Keratinocyte (primary cell): ENCODE measurements at regions not wholly inside any gene's neighbourhood (a gene's known extent, or its start where the extent isn't known, plus 50 kb on each side); places are given as distances from the start of the nearest gene placed in this dataset.
"Not testable (repeated sequence)": the region's sequence is repeated elsewhere in the genome, so short reads cannot be mapped to it uniquely, and the experiment has no call there.

ENCODE experiments used
- DNase-seq: peaks from one replicate; pipeline ENCODE4 v3.0.0-alpha.2; 2011; ENCODE audit warnings: low read depth, missing footprints, low spot score
- FAIRE-seq: peaks from 2 replicates; lab custom pipeline; 2011; peaks lifted over from hg19 to GRCh38; lab: Jason Lieb, UNC
- H2AFZ ChIP-seq: 2 replicates; pipeline ENCODE4 v1.6.0; 2012; ENCODE audit warnings: low read length, control low read depth, inconsistent platforms; ENCODE audit not compliant: control insufficient read depth
- H3K27ac ChIP-seq: 2 replicates; pipeline ENCODE4 v1.5.1; 2011; ENCODE audit warnings: low read length; ENCODE audit not compliant: control insufficient read depth, insufficient read depth
- H3K27me3 ChIP-seq: 3 replicates; pipeline ENCODE4 v1.6.0; 2011; ENCODE audit warnings: low read length; ENCODE audit not compliant: control insufficient read depth, insufficient read depth; ENCODE audit errors: extremely low read depth
- H3K36me3 ChIP-seq, 2 experiments: 2 replicates in 1 of 2; 3 replicates in 1 of 2; pipeline ENCODE4 v1.5.1; 2011; ENCODE audit warnings: low read length in 2 of 2, mild to moderate bottlenecking in 1 of 2; ENCODE audit not compliant: control insufficient read depth in 2 of 2, insufficient read depth in 2 of 2; ENCODE audit errors: extremely low read depth in 1 of 2
- H3K4me1 ChIP-seq: 3 replicates; pipeline ENCODE4 v1.5.1; 2011; ENCODE audit warnings: low read length; ENCODE audit not compliant: control insufficient read depth, insufficient read depth; ENCODE audit errors: extremely low read depth
- H3K4me2 ChIP-seq: 3 replicates; pipeline ENCODE4 v1.6.0; 2011; ENCODE audit warnings: low read depth, low read length; ENCODE audit not compliant: control insufficient read depth, insufficient read depth; ENCODE audit errors: extremely low read depth
- H3K4me3 ChIP-seq, 3 experiments: fragments of 200-600 bp in 1 of 3; sonication (generic) in 1 of 3; 2 replicates in 2 of 3; 3 replicates in 1 of 3; pipeline ENCODE4 v1.5.1; 2011 to 2016; ENCODE audit warnings: low read length in 3 of 3, mild to moderate bottlenecking in 3 of 3, control low read depth in 2 of 3, inconsistent platforms in 1 of 3, low read depth in 1 of 3, mixed read lengths in 1 of 3, mixed run types in 1 of 3, moderate library complexity in 1 of 3; ENCODE audit not compliant: control insufficient read depth in 2 of 3, insufficient read depth in 2 of 3; ENCODE audit errors: extremely low read depth in 1 of 3
- H3K79me2 ChIP-seq: 2 replicates; pipeline ENCODE4 v1.6.0; 2012; ENCODE audit warnings: low read length; ENCODE audit not compliant: control insufficient read depth, insufficient read depth
- H3K9ac ChIP-seq: 3 replicates; pipeline ENCODE4 v1.6.0; 2011; ENCODE audit warnings: low read length; ENCODE audit not compliant: control insufficient read depth, insufficient read depth; ENCODE audit errors: extremely low read depth
- H3K9me1 ChIP-seq: 3 replicates; pipeline ENCODE4 v1.6.0; 2011; ENCODE audit warnings: low read length; ENCODE audit not compliant: control insufficient read depth, insufficient read depth; ENCODE audit errors: extremely low read depth
- H3K9me3 ChIP-seq: 2 replicates; pipeline ENCODE4 v1.5.1; 2012; ENCODE audit warnings: low read depth, low read length; ENCODE audit not compliant: control insufficient read depth
- H4K20me1 ChIP-seq: 3 replicates; pipeline ENCODE4 v1.6.0; 2011; ENCODE audit warnings: low read length; ENCODE audit not compliant: control insufficient read depth, insufficient read depth; ENCODE audit errors: extremely low read depth
- EZH2 ChIP-seq: IDR thresholded peaks from one replicate; pipeline ENCODE4 v1.6.1; 2012; ENCODE audit warnings: inconsistent platforms, mild to moderate bottlenecking, low read length, moderate library complexity
- dilution Hi-C: fragments of 300-500 bp; cut with MboI; formaldehyde crosslinking; loops from one replicate; pipeline ENCODE4 v1.7.0; 2020; ENCODE audit warnings: low sequenced_read_pairs; ENCODE audit not compliant: extremely low pct_ligation_motif_present
- TF ChIP-seq, protein P1 (sequence below), 3 experiments: IDR thresholded peaks in 1 of 3; conservative IDR thresholded peaks in 1 of 3; optimal IDR thresholded peaks in 1 of 3; 2 replicates in 2 of 3; 3 replicates in 1 of 3; pipeline versions ENCODE3 to v1.5.1; 2011; ENCODE audit warnings: low read length in 3 of 3, mild to moderate bottlenecking in 3 of 3, moderate library complexity in 2 of 3, control low read depth in 1 of 3, inconsistent platforms in 1 of 3; ENCODE audit not compliant: insufficient read depth in 2 of 3; ENCODE audit errors: extremely low read depth in 1 of 3

DNA sequence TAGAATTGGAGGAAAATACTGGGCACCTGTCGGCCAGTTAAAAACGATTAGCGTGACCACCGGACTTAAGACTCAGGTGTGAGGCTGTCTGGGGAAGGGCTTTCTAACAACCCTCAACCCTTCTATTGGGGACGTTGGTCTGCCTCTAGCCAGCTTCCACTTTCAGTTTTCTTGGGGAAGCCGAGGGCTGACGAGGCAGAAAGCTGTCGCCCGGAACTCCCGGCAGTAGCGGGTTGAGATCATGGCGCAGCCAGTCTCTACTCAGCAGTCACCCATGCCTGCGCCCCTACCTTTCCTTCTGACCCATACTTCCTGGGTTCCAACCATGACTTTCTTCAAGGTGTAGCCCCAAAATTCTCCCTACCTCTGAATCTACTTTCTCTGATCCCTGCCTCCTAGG lies 1424.1 kb downstream of the SLITRK1 start:
- no peak for DNase-seq
- Histone ChIP-seq H3K4me1 (no peaks in the 10 kb centered on the region), H3K27me3 (no peaks in the 10 kb centered on the region), H3K79me2 (no peaks in the 10 kb centered on the region), H3K4me2 (no peak overlapping the region), H2AFZ (no peak overlapping the region), H3K9me3 (no peaks in the 10 kb centered on the region), H3K9ac (no peak overlapping the region), H4K20me1 (no peaks in the 10 kb centered on the region), H3K27ac (no peak overlapping the region), H3K9me1 (no peaks in the 10 kb centered on the region), H3K36me3 (no peaks in the 10 kb centered on the region), H3K4me3 (no peak overlapping the region)
- no peak for FAIRE-seq
- dilution Hi-C loops: no loop called here
- TF ChIP-seq EZH2: no peak
- TF ChIP-seq, protein P1, sequence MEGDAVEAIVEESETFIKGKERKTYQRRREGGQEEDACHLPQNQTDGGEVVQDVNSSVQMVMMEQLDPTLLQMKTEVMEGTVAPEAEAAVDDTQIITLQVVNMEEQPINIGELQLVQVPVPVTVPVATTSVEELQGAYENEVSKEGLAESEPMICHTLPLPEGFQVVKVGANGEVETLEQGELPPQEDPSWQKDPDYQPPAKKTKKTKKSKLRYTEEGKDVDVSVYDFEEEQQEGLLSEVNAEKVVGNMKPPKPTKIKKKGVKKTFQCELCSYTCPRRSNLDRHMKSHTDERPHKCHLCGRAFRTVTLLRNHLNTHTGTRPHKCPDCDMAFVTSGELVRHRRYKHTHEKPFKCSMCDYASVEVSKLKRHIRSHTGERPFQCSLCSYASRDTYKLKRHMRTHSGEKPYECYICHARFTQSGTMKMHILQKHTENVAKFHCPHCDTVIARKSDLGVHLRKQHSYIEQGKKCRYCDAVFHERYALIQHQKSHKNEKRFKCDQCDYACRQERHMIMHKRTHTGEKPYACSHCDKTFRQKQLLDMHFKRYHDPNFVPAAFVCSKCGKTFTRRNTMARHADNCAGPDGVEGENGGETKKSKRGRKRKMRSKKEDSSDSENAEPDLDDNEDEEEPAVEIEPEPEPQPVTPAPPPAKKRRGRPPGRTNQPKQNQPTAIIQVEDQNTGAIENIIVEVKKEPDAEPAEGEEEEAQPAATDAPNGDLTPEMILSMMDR (optimal IDR thresholded peaks at IDR 0.05 in 1 of 3, IDR thresholded peaks at IDR 0.05 in 1 of 3, conservative IDR thresholded peaks at IDR 0.05 in 1 of 3; ENCODE audit: extremely low read depth in 1 of 3, insufficient read depth in 2 of 3, low read length in 3 of 3): no peak

DNA sequence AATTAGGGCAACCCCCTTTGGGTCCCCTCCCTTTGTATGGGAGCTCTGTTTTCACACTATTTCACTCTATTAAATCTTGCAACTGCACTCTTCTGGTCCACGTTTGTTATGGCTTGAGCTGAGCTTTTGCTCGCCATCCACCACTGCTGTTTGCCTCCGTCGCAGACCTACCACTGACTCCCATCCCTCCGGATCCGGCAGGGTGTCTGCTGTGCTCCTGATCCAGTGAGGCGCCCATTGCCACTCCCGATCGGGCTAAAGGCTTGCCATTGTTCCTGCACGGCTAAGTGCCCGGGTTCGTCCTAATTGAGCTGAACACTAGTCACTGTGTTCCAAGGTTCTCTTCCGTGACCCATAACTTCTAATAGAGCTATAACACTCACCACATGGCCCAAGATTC lies 1424.7 kb downstream of the SLITRK1 start:
- H3K27me3 ChIP-seq, H3K9ac ChIP-seq, H2AFZ ChIP-seq, H3K4me3 ChIP-seq, DNase-seq, H3K4me1 ChIP-seq, H3K9me3 ChIP-seq, H4K20me1 ChIP-seq, dilution Hi-C loops, H3K79me2 ChIP-seq, H3K4me2 ChIP-seq, H3K27ac ChIP-seq, H3K9me1 ChIP-seq, FAIRE-seq, H3K36me3 ChIP-seq: not testable (repeated sequence)

DNA sequence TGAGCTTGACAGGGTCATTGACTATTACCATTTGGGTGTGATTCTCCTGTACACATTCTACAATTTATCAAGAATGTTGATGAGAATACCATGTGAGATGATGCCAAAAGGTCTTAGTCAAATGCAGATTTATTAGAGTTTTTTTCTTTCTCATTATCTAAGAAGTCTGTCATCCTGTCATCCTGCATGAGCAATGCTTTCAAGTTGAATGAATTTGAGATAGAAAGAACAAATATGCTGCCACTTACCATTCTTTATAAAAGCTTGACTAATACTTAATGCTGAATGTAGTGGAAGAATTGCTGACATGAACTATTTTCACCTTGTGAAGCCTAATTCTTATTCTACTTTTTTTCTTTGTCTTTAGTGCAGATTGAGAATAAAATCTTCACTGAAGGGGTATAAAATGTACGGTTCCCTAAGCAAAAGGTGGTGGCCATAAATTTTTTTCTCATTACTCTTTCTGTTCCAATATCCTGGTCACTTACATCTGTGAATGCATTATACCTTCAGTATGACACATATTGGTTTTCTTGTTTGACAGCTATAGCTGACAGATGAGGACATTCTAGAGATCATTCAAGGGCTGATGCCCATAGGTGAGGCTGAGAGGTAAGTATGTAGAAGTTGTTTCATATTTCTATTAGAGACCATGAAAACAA lies 1434.7 kb downstream of the SLITRK1 start:
- no peaks in the 10 kb centered on the region for H3K4me1 ChIP-seq
- DNase-seq: no peak
- H3K4me3 ChIP-seq: no peak overlapping the region
- H3K79me2 ChIP-seq: no peaks in the 10 kb centered on the region
- H3K9me3 ChIP-seq: no peaks in the 10 kb centered on the region
- H4K20me1 ChIP-seq: no peaks in the 10 kb centered on the region
- H3K27ac ChIP-seq: no peak overlapping the region
- no peak overlapping the region for H3K4me2 ChIP-seq
- H3K27me3 ChIP-seq: no peaks in the 10 kb centered on the region
- no peak overlapping the region for H2AFZ ChIP-seq
- H3K9ac ChIP-seq: no peak overlapping the region
- TF ChIP-seq, protein P1 (optimal IDR thresholded peaks at IDR 0.05 in 1 of 3, IDR thresholded peaks at IDR 0.05 in 1 of 3, conservative IDR thresholded peaks at IDR 0.05 in 1 of 3; ENCODE audit: extremely low read depth in 1 of 3, insufficient read depth in 2 of 3, low read length in 3 of 3): no peak
- TF ChIP-seq EZH2: no peak
- no peaks in the 10 kb centered on the region for H3K36me3 ChIP-seq
- FAIRE-seq: no peak
- dilution Hi-C loops: no loop called here
- H3K9me1 ChIP-seq: no peaks in the 10 kb centered on the region
